ENCODE measurements at regions not wholly inside any gene's neighbourhood (a gene's known extent, or its start where the extent isn't known, plus 50 kb on each side); places are given as distances from the start of the nearest gene placed in this dataset.
"Not testable (repeated sequence)": the region's sequence is repeated elsewhere in the genome, so short reads cannot be mapped to it uniquely, and the experiment has no call there.

- TF ChIP-seq ZFX (IDR thresholded peaks at IDR 0.05; ENCODE audit: borderline replicate concordance) (no peak), CTCF (IDR thresholded peaks at IDR 0.05) (no peak)
- no peak overlapping the region for H3K27ac ChIP-seq
These were observed 136.2 kb downstream of the KCNK1 start for GRCh38 chr1:233750139-233750538.

GRCh38 chr1:233759665-233760064, 144.8 kb upstream of the SLC35F3 start:
- no peak overlapping the region for H3K27ac ChIP-seq
- no peak for TF ChIP-seq CTCF (IDR thresholded peaks at IDR 0.05)
- no peak for TF ChIP-seq ZFX (IDR thresholded peaks at IDR 0.05; ENCODE audit: borderline replicate concordance)

DNA sequence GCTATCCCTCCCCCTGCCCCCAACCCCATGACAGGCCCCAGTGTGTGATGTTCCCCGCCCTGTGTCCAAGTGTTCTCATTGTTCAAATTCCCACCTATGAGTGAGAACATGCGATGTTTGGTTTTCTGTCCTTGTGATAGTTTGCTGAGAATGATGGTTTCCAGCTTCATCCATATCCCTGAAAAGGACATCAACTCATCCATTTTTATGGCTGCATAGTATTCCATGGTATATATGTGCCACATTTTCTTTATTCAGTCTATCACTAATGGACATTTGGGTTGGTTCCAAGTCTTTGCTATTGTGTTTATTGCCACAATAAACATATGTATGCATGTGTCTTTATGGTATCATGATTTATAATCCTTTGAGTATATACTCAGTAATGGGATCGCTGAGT, 140.2 kb upstream of the SLC35F3 start:
- H3K27ac ChIP-seq = not testable (repeated sequence)

- no peak overlapping the region for H3K27ac ChIP-seq
- TF ChIP-seq ZFX (IDR thresholded peaks at IDR 0.05; ENCODE audit: borderline replicate concordance) (no peak), CTCF (IDR thresholded peaks at IDR 0.05) (no peak)
These were observed 126.9 kb upstream of the SLC35F3 start for GRCh38 chr1:233777566-233777965.

DNA sequence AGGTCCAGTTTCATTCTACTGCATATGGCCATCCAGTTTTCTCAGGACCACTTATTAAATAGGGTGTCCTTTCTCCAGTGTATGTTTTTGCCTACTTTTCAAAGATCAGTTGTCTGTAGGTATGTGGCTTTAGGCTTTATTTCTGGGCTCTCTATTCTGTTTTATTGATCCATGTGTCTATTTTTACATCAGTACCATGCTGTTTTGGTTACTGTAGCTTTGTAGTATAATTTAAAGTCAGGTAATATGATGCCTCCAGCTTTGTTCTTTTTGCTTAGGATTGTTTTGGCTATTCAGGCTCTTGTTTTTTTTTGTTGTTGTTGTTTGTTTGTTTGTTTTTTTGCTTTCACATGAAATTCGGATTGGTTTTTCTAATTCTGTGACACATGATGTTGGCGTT, 124.4 kb upstream of the SLC35F3 start:
- TF ChIP-seq CTCF (IDR thresholded peaks at IDR 0.05) (no peak), ZFX (IDR thresholded peaks at IDR 0.05; ENCODE audit: borderline replicate concordance) (no peak)
- no peak overlapping the region for H3K27ac ChIP-seq

DNA sequence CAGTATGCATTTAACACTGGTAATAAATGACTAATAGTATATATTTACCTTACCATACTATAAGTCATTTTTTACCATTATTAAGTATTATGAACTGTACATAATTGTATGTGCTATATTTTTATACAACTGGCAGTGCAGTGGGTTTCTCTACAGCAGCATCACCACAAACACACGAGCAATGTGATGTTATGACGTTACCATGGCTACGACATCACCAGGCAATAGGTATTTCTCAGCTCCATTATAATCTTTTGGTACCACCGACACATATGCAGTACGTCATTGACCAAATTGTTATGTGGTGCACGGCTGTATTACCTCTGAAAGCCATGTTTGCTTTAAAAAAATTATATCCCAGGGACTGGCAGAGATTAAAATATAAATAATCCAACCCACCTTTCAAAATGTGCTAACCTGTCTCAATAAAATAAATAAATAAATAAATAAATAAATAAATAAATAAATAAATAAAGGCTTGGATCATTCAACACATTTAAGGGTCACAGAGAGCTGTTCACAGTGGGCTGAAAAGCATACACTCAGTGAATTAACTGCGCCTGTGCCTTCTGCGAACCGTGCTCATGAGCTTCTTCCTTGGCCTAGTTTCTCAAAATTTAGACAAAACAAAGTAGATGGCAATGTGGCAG, 121.4 kb upstream of the SLC35F3 start:
- no peak overlapping the region for H3K27ac ChIP-seq
- no peak for TF ChIP-seq CTCF (IDR thresholded peaks at IDR 0.05)
- no peak for TF ChIP-seq ZFX (IDR thresholded peaks at IDR 0.05; ENCODE audit: borderline replicate concordance)

DNA sequence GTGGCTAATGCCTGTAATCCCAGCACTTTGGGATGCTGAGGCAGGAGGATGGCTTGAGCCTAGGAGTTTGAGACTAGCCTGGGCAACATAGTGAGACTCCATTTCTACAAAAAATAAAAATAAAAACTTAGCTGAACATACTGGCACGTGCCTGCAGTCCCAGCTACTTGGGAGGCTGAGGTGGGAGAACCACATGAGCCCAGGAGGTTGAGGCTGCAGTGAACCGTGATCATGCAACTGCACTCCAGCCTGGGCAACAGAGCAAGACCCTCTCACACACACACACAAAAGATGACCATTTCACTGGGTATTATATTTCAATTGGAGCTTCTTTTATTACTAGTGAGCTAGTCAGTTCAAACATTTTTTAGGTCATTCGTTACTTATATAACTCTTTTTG, 116.9 kb upstream of the SLC35F3 start:
- no peak overlapping the region for H3K27ac ChIP-seq
- TF ChIP-seq CTCF (IDR thresholded peaks at IDR 0.05) = no peak
- no peak for TF ChIP-seq ZFX (IDR thresholded peaks at IDR 0.05; ENCODE audit: borderline replicate concordance)

GRCh38 chr1:233788687-233789086, 115.8 kb upstream of the SLC35F3 start:
- H3K27ac ChIP-seq = no peak overlapping the region
- TF ChIP-seq ZFX (IDR thresholded peaks at IDR 0.05; ENCODE audit: borderline replicate concordance) (no peak), CTCF (IDR thresholded peaks at IDR 0.05) (no peak)

All from 22Rv1 (cell line).